Posterior cingulate gyrus (tissue), 11 donors: ENCODE measurements at regions not wholly inside any gene's neighbourhood (a gene's known extent, or its start where the extent isn't known, plus 50 kb on each side); places are given as distances from the start of the nearest gene placed in this dataset.

Experiments used
- DNase-seq, 10 donors: peaks; one replicate each; pipeline versions ENCODE4 v3.0.0 to v3.0.0-alpha.2; 2020 to 2021; ENCODE audit warnings: mixed read lengths in 3 of 10
- intact Hi-C: fragments of 100-400 bp; cut with DNase I; formaldehyde crosslinking; loops from one replicate; pipeline ENCODE4 v1.15.1; 2023

GRCh38 chr17:53996890-53997289, 174.2 kb downstream of the KIF2B start:
- no peak for DNase-seq
- intact Hi-C loops = no loop called here

- DNase-seq = no peak
- intact Hi-C loops = no loop called here
Observed at GRCh38 chr17:54007855-54008254, 185.1 kb downstream of the KIF2B start.

- intact Hi-C loops = no loop called here
- DNase-seq = no peak
Observed at GRCh38 chr17:54009502-54009901, 186.8 kb downstream of the KIF2B start.

GRCh38 chr17:54013072-54013471, 190.3 kb downstream of the KIF2B start:
- intact Hi-C loops = no loop called here

GRCh38 chr17:54015734-54016133, 193.0 kb downstream of the KIF2B start:
- intact Hi-C loops = no loop called here
- DNase-seq = no peak

More at GRCh38 chr17:54013072-54013471, 190.3 kb downstream of the KIF2B start:
- DNase-seq = no peak

- no peak for DNase-seq
- intact Hi-C loops = no loop called here
Observed at GRCh38 chr17:54021418-54021817, 198.7 kb downstream of the KIF2B start.

- no peak for DNase-seq
- intact Hi-C loops = no loop called here
Observed at GRCh38 chr17:54028986-54029580, 206.4 kb downstream of the KIF2B start.

GRCh38 chr17:54029986-54030385, 207.3 kb downstream of the KIF2B start:
- intact Hi-C loops = no loop called here

GRCh38 chr17:54046570-54046969, 223.8 kb downstream of the KIF2B start:
- intact Hi-C loops = no loop called here
- no peak for DNase-seq

More at GRCh38 chr17:54029986-54030385, 207.3 kb downstream of the KIF2B start:
- DNase-seq = peak in 3 of 10 donors; percentile 2 to 66 (median 5)

GRCh38 chr17:54063639-54064038, 240.9 kb downstream of the KIF2B start:
- intact Hi-C loops = no loop called here
- no peak for DNase-seq

- no peak for DNase-seq
- intact Hi-C loops = no loop called here
Observed at GRCh38 chr17:54085020-54085419, 262.3 kb downstream of the KIF2B start.

- peak in 1 of 10 donors; percentile 24 for DNase-seq
- intact Hi-C loops = no loop called here
Observed at GRCh38 chr17:54085934-54086333, 263.2 kb downstream of the KIF2B start.

GRCh38 chr17:54096216-54096615, 273.5 kb downstream of the KIF2B start:
- DNase-seq = no peak
- intact Hi-C loops = no loop called here

GRCh38 chr17:54099221-54099620, 276.5 kb downstream of the KIF2B start:
- DNase-seq = peak in 1 of 10 donors; percentile 37
- intact Hi-C loops = no loop called here

GRCh38 chr17:54102246-54102645, 279.5 kb downstream of the KIF2B start:
- intact Hi-C loops = no loop called here
- DNase-seq = peak in 1 of 10 donors; percentile 45

GRCh38 chr17:54111576-54111975, 288.8 kb downstream of the KIF2B start:
- peak in 1 of 10 donors; percentile 36 for DNase-seq
- intact Hi-C loops = no loop called here

- DNase-seq = no peak
- intact Hi-C loops = no loop called here
Observed at GRCh38 chr17:54117452-54117851, 294.7 kb downstream of the KIF2B start.

GRCh38 chr17:54124456-54124855, 301.7 kb downstream of the KIF2B start:
- no peak for DNase-seq
- intact Hi-C loops = no loop called here

- no peak for DNase-seq
- intact Hi-C loops = no loop called here
Observed at GRCh38 chr17:54153423-54153822, 330.7 kb downstream of the KIF2B start.

- intact Hi-C loops = no loop called here
- DNase-seq = no peak
Observed at GRCh38 chr17:54157542-54157941, 334.8 kb downstream of the KIF2B start.

- intact Hi-C loops = loop anchor here (5.0 kb wide), 1 partner anchor 1790 kb away; no protein-coding TSS in a partner anchor
- peak in 6 of 10 donors; percentile 9 to 81 (median 38) for DNase-seq
Observed at GRCh38 chr17:54172096-54172984, 349.6 kb downstream of the KIF2B start.

- intact Hi-C loops = loop anchor here (5.0 kb wide), 1 partner anchor 1791 kb away; no protein-coding TSS in a partner anchor
- DNase-seq = no peak
Observed at GRCh38 chr17:54172985-54173316, 350.2 kb downstream of the KIF2B start.
